OCI-LY7 (cell line): ENCODE measurements at regions not wholly inside any gene's neighbourhood (a gene's known extent, or its start where the extent isn't known, plus 50 kb on each side); places are given as distances from the start of the nearest gene placed in this dataset.

Source experiments
- BruUV-seq: library from RNA; stranded (reverse); fragments of 400-500 nt; replicated peaks from 2 replicates; lab custom pipeline; 2021; lab: Mats Ljungman, UMichigan
- CTCF ChIA-PET: fragments of 300-600 bp; sonication (Branson Sonifier 250); formaldehyde crosslinking; loops from one replicate; lab custom pipeline; 2022; ENCODE audit warnings: antibody characterized with exemption; ENCODE audit not compliant: unreplicated experiment; lab: Charles Lee
- POLR2A ChIA-PET: fragments of 300-600 bp; sonication (Branson Sonifier 250); formaldehyde crosslinking; loops from one replicate; lab custom pipeline; 2022; ENCODE audit warnings: antibody characterized with exemption; lab: Charles Lee
- DNase-seq: peaks from one replicate; pipeline ENCODE4 v3.0.0-alpha.2; 2015; ENCODE audit warnings: low spot score
- H2AFZ ChIP-seq: fragments of 200-600 bp; sonication (generic), shearing (Covaris generic); 2 replicates; pipeline ENCODE4 v1.6.1; 2014; ENCODE audit warnings: mild to moderate bottlenecking, antibody characterized with exemption, low read length, moderate library complexity
- H3K27ac ChIP-seq: fragments of 200-600 bp; sonication (generic); 2 replicates; pipeline ENCODE4 v1.5.1; 2014; ENCODE audit warnings: mixed run types, low read depth, mild to moderate bottlenecking, moderate library complexity, low read length, inconsistent platforms; ENCODE audit not compliant: poor library complexity, severe bottlenecking
- H3K36me3 ChIP-seq: fragments of 200-600 bp; sonication (generic); 2 replicates; pipeline ENCODE4 v1.6.1; 2014; ENCODE audit warnings: mild to moderate bottlenecking, antibody characterized with exemption, low read length, moderate library complexity, mixed read lengths; ENCODE audit not compliant: insufficient read depth
- H3K4me1 ChIP-seq: fragments of 200-600 bp; sonication (generic); 2 replicates; pipeline ENCODE4 v1.5.1; 2014; ENCODE audit warnings: mild to moderate bottlenecking, low read length; ENCODE audit not compliant: insufficient read depth, poor library complexity, severe bottlenecking
- H3K4me2 ChIP-seq: fragments of 200-600 bp; sonication (generic); 2 replicates; pipeline ENCODE4 v1.6.1; 2014; ENCODE audit warnings: mild to moderate bottlenecking, low read length
- H3K4me3 ChIP-seq: fragments of 200-600 bp; sonication (generic); 2 replicates; pipeline ENCODE4 v1.5.1; 2014; ENCODE audit warnings: mild to moderate bottlenecking, low read depth, low read length; ENCODE audit not compliant: poor library complexity, severe bottlenecking
- H3K79me2 ChIP-seq: fragments of 200-600 bp; sonication (generic); 2 replicates; pipeline ENCODE4 v1.6.1; 2016; ENCODE audit warnings: low read depth, mild to moderate bottlenecking, low read length, moderate library complexity, mixed read lengths; ENCODE audit not compliant: insufficient read depth
- H3K9me2 ChIP-seq: fragments of 200-600 bp; sonication (generic); 2 replicates; pipeline ENCODE4 v1.6.1; 2016; ENCODE audit warnings: mild to moderate bottlenecking, low read length, mixed read lengths; ENCODE audit not compliant: insufficient read depth
- H3K9me3 ChIP-seq: fragments of 200-600 bp; sonication (generic); 2 replicates; pipeline ENCODE4 v1.6.1; 2014; ENCODE audit warnings: mild to moderate bottlenecking, mixed run types, low read length, mixed read lengths
- H4K20me1 ChIP-seq: fragments of 200-600 bp; sonication (generic); 2 replicates; pipeline ENCODE4 v1.6.1; 2014; ENCODE audit warnings: mild to moderate bottlenecking, antibody characterized with exemption, low read length, moderate library complexity, mixed read lengths; ENCODE audit not compliant: insufficient read depth
- CTCF ChIP-seq: fragments of 200-600 bp; sonication (generic); conservative IDR thresholded peaks from 2 replicates; pipeline ENCODE4 v1.5.1; 2014; ENCODE audit warnings: mild to moderate bottlenecking, antibody characterized with exemption, low read length, moderate library complexity, mixed read lengths
- EZH2phosphoT487 ChIP-seq: fragments of 200-600 bp; sonication (generic); IDR thresholded peaks from 2 replicates; pipeline ENCODE4 v1.6.1; 2018; ENCODE audit warnings: low read depth, borderline replicate concordance, mild to moderate bottlenecking, mixed run types, antibody characterized with exemption, low read length, moderate library complexity, mixed read lengths
- intact Hi-C: fragments of 100-400 bp; cut with micrococcal nuclease; formaldehyde crosslinking; loops from one replicate; pipeline ENCODE4 v1.10.0; 2022; ENCODE audit not compliant: unreplicated experiment

- no TSS peak for BruUV-seq
- TF ChIP-seq EZH2phosphoT487 (no peak), CTCF (no peak)
- Histone ChIP-seq H2AFZ (no peak overlapping the region), H3K4me1 (no peaks in the 10 kb centered on the region), H3K4me3 (no peak overlapping the region), H4K20me1 (no peaks in the 10 kb centered on the region), H3K79me2 (no peaks in the 10 kb centered on the region), H3K9me3 (no peaks in the 10 kb centered on the region), H3K9me2 (no peaks in the 10 kb centered on the region), H3K36me3 (no peaks in the 10 kb centered on the region), H3K4me2 (no peak overlapping the region), H3K27ac (no peak overlapping the region)
- DNase-seq: no peak
- ChIA-PET CTCF (no interaction called here), POLR2A (interaction anchor here (0.5 to 0.8 kb wide), 2 partner anchors 218 to 308 kb away, joined by 3 read pairs; no protein-coding TSS in a partner anchor)
- intact Hi-C loops: no loop called here
Observed at GRCh38 chr16:54724346-54724925, 206.2 kb upstream of the IRX5 start.

DNA sequence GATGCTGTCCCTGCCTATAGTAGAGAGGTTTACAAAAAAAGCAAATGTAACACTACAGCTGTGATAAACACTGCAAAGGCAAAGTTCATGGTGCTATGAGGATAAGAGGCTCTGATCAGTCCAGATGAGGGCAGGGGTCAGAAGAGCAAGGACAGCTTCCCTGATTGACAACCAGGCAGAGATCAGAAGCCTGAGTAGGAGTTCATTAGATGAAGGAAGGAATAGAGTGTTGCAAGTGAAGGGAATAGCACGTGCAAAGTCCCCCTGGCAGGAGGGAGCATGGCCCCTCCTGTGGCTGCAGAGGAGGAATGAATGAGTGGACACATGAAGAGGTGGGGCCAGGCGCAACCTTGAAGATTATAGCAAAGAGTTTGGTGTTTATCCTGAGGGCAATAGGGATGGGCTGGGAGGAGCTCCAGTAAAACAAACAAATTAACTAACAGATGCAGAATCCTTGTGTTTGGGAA, 208.4 kb upstream of the IRX5 start:
- POLR2A ChIA-PET: no interaction called here
- Histone ChIP-seq H3K9me2 (no peaks in the 10 kb centered on the region), H3K9me3 (no peaks in the 10 kb centered on the region), H2AFZ (no peak overlapping the region), H3K4me1 (no peaks in the 10 kb centered on the region), H3K4me3 (no peak overlapping the region), H3K79me2 (no peaks in the 10 kb centered on the region), H3K4me2 (no peak overlapping the region), H3K36me3 (no peaks in the 10 kb centered on the region), H3K27ac (no peak overlapping the region), H4K20me1 (no peaks in the 10 kb centered on the region)
- intact Hi-C loops: no loop called here
- CTCF ChIA-PET: no interaction called here
- TF ChIP-seq CTCF (no peak), EZH2phosphoT487 (no peak)
- DNase-seq: no peak
- no TSS peak for BruUV-seq

DNA sequence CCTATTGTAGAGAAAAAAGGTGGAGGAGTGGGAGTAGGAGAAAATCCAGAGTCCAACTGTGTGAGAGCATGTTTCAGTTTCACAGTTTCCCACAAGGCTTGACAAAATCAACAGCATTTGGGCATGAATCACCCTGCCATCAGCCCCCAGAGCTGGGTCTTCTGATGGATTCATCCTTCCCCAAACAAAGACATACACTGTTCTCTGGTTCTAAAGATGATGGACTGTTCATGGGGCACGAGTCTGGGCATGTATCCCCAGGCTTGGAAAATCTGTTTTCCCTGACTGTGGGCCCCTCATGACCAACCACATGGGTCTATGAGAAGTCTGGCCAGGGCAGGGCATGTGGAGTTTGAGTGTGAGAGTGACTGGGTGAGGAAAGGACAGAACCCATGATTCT, 210.4 kb upstream of the IRX5 start:
- CTCF ChIA-PET: no interaction called here
- Histone ChIP-seq H3K4me3 (no peak overlapping the region), H3K27ac (no peak overlapping the region), H3K36me3 (no peaks in the 10 kb centered on the region), H3K9me2 (no peaks in the 10 kb centered on the region), H3K4me1 (no peaks in the 10 kb centered on the region), H4K20me1 (no peaks in the 10 kb centered on the region), H3K9me3 (no peaks in the 10 kb centered on the region), H2AFZ (no peak overlapping the region), H3K4me2 (no peak overlapping the region), H3K79me2 (no peaks in the 10 kb centered on the region)
- no peak for DNase-seq
- intact Hi-C loops: no loop called here
- POLR2A ChIA-PET: no interaction called here
- no TSS peak for BruUV-seq
- TF ChIP-seq CTCF (no peak), EZH2phosphoT487 (no peak)
